ENCODE measurements at regions not wholly inside any gene's neighbourhood (a gene's known extent, or its start where the extent isn't known, plus 50 kb on each side); places are given as distances from the start of the nearest gene placed in this dataset.
A peak's percentile ranks its signal among the peaks of the same experiment; 100 is the strongest.

DNA sequence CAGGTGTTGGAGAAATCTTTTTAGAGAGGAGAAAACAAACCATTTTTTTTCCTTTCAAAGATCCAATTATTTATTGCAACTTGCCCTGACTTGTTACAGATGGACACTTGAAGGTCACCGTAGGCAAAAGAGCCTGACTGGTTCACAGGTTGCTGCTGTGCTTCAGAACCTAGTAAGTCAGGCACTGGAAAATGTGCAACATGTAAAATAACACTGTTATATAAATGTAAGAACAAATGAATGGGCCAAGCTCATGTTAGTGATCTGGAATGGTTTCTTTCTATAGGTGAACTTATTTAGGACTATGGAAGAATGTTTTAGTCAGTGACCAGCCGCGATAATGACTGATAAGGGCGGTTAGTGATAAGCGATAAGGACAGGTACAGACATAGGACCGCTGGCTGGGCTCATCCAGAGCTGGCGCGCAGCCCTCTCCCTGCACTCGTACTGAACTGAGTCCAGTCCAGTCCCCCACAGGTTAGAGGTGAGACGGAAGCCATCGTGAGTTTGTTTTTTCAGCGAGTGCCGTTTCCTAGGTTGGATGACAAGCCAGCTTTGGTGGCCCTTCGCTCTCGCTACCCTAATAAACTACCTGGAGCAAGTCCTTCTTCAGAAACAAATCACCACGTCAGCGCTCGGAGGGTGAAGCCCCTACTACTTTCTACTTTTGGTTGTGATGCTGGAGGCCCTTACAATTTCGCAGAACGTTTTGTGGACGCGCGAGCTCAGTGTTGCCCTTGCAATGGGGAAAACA is 94.4 kb upstream of the PRDM1 start:
- peak overlapping the region; percentile 69 for H3K4me3 ChIP-seq (ENCODE audit: low read length)
- no peak for DNase-seq (ENCODE audit: low read depth)

DNA sequence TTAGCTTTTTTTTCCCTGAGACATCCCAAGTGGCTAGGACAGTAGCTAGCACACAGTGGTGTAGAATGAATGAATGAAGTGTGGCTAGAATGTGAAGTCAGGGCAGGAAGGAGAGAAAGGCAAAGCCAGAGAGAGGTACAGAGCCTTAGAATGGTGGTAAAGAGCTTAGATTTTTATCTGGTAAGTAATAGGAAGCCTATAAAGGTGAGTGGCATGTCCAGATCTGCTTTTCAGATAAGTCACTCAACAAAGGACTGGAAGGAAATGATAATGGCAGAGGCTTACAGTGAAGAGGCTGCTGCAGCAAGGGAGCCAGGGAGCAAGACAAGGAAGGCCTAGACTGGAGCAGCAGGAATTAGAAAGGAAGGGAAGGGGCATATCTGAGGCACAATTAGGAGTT is 96.0 kb upstream of the PRDM1 start:
- no peak overlapping the region for H3K4me3 ChIP-seq (ENCODE audit: low read length)
- TF ChIP-seq, protein P1, sequence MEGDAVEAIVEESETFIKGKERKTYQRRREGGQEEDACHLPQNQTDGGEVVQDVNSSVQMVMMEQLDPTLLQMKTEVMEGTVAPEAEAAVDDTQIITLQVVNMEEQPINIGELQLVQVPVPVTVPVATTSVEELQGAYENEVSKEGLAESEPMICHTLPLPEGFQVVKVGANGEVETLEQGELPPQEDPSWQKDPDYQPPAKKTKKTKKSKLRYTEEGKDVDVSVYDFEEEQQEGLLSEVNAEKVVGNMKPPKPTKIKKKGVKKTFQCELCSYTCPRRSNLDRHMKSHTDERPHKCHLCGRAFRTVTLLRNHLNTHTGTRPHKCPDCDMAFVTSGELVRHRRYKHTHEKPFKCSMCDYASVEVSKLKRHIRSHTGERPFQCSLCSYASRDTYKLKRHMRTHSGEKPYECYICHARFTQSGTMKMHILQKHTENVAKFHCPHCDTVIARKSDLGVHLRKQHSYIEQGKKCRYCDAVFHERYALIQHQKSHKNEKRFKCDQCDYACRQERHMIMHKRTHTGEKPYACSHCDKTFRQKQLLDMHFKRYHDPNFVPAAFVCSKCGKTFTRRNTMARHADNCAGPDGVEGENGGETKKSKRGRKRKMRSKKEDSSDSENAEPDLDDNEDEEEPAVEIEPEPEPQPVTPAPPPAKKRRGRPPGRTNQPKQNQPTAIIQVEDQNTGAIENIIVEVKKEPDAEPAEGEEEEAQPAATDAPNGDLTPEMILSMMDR (conservative IDR thresholded peaks at IDR 0.05; ENCODE audit: low read depth, low read length), result no peak
- DNase-seq (ENCODE audit: low read depth), result no peak

More for the DNA sequence above, 94.4 kb upstream of the PRDM1 start:
- TF ChIP-seq, protein P1 (conservative IDR thresholded peaks at IDR 0.05; ENCODE audit: low read depth, low read length), result no peak

DNA sequence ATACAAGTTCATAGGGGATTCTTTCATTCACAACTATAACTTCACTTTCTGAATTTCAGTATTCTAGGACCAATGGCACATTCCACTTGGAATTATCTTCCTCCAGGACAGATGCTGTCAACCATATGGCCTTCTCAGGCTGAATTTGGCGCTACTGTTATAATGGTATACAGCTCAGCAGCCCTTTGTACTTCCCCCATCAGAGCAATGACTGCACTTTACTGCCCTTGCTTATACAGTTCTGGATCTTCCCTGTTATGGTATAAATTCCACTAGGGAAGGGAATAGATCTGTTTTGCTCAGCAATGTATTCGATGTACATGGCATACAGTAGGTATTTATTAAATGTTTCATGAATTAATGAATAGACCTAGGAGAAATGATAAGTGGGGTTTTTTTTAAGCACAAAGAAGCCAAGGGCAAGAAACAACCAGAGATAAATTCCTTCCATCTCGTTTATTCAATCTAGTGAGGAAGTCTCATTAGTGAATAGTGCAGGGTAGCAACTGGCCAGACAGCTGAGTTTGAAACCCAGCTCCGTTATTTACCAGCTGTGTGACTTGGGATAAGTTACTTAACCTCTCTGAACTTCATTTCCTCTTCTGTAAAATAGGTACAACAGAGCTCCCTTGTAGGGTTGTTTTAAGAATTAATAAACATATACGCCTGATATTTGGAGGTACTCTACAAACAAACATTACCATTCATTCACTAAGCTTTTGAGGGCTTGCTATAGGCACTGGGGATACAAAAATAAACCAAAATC is 97.1 kb upstream of the PRDM1 start:
- H3K4me3 ChIP-seq (ENCODE audit: low read length), result no peak overlapping the region
- no peak for DNase-seq (ENCODE audit: low read depth)
- TF ChIP-seq, protein P1 (conservative IDR thresholded peaks at IDR 0.05; ENCODE audit: low read depth, low read length), result no peak

DNA sequence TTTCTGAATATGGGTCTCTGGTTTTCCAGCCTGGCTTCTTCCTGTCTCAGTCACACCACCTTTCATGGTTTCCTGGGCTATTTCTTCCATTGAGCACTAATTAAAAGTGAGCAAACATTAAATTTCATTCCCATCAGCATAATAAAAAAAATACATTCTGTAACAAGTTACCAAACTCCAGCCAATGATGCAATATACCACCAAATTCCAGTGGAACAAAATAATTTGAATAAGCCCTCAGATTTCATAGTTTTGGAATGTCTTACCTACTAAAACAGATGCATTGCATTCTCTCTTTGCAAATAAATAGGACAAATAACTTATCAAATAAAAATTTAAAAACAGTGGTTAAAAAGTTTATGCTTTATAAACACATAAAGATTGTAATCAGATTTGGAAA is 97.8 kb upstream of the PRDM1 start:
- DNase-seq (ENCODE audit: low read depth), result no peak
- no peak overlapping the region for H3K4me3 ChIP-seq (ENCODE audit: low read length)
- TF ChIP-seq, protein P1 (conservative IDR thresholded peaks at IDR 0.05; ENCODE audit: low read depth, low read length), result no peak

DNA sequence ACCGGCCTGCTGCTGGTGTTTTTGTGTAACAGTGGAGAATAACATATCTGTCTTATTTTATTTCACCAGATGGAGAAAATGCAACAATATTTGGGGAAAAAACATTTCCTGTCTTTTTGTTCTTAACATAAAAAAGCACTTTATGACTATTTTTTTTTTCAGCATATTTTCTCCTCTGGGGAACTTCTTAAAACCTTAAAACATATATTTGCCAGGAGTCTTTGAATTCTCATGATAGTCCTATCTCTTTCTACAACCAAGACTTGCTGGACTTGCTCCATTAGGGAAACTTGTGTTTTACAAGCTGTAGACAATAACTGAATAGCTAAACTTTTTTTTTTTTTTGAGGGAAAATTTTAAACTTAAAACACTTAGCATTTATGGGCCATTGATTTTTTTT is 98.6 kb upstream of the PRDM1 start:
- DNase-seq (ENCODE audit: low read depth), result no peak
- TF ChIP-seq, protein P1 (conservative IDR thresholded peaks at IDR 0.05; ENCODE audit: low read depth, low read length), result no peak
- H3K4me3 ChIP-seq (ENCODE audit: low read length), result no peak overlapping the region

DNA sequence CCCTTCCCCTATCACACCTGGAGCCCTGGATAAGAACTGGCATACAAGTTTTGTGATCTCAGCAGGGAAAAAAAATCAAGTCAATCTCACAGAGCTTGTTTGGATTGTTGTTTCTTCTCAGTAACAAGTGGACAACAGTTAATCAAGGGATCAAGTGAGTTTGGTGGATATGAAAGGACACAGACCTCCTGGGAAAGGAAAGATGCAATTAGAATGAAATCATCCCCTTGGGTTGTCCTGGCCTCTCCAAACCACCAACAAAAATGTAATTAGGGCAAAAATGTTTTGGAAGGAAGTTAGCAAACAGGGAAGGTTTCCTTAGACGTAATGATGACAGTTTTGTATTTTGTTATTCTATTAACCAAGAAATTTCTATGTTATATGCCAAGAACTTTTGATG is 99.1 kb upstream of the PRDM1 start:
- H3K4me3 ChIP-seq (ENCODE audit: low read length), result no peak overlapping the region
- TF ChIP-seq, protein P1 (conservative IDR thresholded peaks at IDR 0.05; ENCODE audit: low read depth, low read length), result no peak
- no peak for DNase-seq (ENCODE audit: low read depth)
